AG10803 (cell line): ENCODE measurements at regions not wholly inside any gene's neighbourhood (a gene's known extent, or its start where the extent isn't known, plus 50 kb on each side); places are given as distances from the start of the nearest gene placed in this dataset.

Experiments
- DNase-seq: peaks from one replicate; pipeline ENCODE4 v3.0.0; 2010; ENCODE audit warnings: low read depth
- H3K4me3 ChIP-seq: 2 replicates; pipeline ENCODE4 v1.5.1; 2011; ENCODE audit warnings: mild to moderate bottlenecking, low read length, control low read depth
- TF ChIP-seq, protein P1 (sequence below): conservative IDR thresholded peaks from 2 replicates; pipeline ENCODE4 v1.5.1; 2011; ENCODE audit warnings: mild to moderate bottlenecking, low read length, control low read depth, inconsistent platforms

DNA sequence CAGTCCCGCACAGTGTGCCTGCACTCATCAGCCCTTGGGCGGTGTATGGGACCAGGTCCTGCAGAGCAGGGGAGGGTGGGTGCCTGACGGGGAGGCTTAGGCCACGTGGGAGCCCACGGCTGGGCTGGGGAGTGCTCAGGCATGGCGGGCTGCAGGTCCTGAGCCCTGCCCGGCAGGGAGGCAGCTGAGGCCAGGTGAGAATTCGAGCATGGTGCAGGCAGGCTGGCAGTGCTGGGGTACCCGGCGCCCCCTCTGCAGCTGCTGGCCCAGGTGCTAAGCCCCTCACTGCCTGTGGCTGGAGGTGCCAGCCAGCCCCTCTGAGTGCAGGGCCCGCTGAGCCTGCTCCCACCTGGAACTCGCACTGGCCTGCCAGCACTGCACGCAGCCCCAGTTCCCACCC is 630.9 kb upstream of the PCDH20 start:
- TF ChIP-seq, protein P1, sequence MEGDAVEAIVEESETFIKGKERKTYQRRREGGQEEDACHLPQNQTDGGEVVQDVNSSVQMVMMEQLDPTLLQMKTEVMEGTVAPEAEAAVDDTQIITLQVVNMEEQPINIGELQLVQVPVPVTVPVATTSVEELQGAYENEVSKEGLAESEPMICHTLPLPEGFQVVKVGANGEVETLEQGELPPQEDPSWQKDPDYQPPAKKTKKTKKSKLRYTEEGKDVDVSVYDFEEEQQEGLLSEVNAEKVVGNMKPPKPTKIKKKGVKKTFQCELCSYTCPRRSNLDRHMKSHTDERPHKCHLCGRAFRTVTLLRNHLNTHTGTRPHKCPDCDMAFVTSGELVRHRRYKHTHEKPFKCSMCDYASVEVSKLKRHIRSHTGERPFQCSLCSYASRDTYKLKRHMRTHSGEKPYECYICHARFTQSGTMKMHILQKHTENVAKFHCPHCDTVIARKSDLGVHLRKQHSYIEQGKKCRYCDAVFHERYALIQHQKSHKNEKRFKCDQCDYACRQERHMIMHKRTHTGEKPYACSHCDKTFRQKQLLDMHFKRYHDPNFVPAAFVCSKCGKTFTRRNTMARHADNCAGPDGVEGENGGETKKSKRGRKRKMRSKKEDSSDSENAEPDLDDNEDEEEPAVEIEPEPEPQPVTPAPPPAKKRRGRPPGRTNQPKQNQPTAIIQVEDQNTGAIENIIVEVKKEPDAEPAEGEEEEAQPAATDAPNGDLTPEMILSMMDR: no peak
- H3K4me3 ChIP-seq: no peak overlapping the region
- no peak for DNase-seq

DNA sequence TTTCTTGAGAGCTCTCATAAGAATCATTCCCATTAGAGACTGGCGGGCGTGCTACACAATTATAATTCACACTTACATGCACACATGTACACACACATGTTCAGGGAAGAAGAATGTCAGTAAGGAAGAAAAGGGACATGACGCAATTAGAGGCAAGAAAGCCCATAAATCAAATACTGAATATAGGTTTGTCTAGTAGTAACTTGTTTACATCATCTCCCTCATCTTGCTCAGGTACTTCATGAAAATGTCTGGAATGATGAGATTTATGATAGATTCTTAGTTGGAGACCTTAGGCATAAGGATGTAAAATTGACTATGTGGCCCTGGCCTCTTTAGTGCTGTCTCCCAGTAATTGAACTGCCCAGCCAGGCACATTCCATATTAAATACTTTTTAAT is 628.0 kb upstream of the PCDH20 start:
- no peak overlapping the region for H3K4me3 ChIP-seq
- DNase-seq: no peak
- TF ChIP-seq, protein P1: no peak

DNA sequence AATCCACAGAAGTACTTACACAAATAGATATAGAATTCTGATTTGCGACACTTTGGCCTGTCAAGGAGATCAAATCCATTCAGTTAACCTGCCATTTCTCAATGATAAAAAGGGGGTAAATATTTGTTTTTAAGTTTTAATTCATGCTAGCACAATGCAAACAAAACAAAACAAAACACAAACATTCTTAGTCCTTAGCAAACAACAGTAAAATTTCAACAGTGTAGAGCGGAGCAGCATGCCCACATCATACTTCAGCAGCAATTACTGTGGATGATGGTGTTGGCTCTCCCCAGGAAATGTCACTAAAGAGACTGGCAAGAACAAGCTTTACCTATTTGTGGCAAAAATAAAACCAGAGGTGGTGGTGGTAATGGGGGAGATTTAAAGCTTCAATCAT is 625.2 kb upstream of the PCDH20 start:
- H3K4me3 ChIP-seq: no peak overlapping the region
- DNase-seq: no peak
- TF ChIP-seq, protein P1: no peak

DNA sequence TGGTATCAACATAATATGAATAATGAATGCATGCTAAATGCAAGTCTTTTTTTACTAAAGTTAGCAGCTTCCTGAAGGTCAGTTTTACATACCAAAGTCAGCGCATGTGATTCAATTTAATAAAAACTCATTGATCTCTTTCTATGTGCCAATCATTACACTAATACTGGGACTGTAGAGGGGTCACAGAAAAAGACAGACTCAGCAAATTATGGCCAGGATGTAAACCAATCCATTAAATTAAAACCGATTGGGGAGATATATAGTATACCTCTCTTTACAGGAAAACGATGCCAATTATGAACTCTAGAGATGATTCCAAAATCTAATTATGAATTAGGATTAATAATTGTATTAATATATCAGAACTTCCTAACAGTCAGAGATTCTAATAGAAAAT is 624.4 kb upstream of the PCDH20 start:
- DNase-seq: no peak

DNA sequence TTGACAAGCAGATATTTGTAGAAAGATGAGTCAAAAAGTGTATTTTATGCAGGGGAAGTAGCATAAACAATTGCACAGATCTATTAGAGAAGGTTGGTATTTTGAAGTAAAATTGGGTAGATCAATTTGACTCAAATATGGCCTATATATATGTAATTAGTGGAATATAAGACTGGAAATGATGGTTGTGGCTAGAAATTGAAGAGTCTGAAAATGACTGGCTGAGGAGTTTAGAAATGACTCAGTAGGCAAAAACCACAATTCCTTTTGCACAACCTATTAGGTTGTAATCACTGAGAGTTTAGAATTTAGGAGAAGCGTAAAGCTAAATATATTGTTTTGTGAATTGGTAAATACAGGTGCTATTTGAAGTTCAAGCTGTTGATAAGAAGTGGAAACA is 622.6 kb upstream of the PCDH20 start:
- TF ChIP-seq, protein P1: no peak
- H3K4me3 ChIP-seq: no peak overlapping the region
- no peak for DNase-seq

More for the DNA sequence above, 624.4 kb upstream of the PCDH20 start:
- TF ChIP-seq, protein P1: no peak
- no peak overlapping the region for H3K4me3 ChIP-seq

DNA sequence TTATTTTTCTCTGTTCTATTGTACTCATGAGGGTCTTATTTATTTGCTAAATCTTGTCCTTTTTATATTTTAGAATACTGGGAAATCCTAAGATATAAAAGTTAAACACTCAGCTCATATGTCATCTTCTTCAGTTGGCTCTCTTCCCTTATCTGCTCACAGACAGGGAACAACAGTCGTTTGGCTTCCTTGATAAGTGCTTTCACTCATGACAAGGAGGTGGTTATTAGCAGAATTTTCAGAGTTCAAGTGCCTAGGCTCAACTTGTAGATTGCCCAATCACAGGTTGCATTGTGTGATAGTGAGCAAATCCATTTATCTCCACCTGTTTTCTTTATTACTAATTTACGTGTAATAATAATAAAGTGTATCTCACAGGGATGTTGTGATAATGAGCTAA is 620.3 kb upstream of the PCDH20 start:
- DNase-seq: no peak
- TF ChIP-seq, protein P1: no peak
- H3K4me3 ChIP-seq: no peak overlapping the region

DNA sequence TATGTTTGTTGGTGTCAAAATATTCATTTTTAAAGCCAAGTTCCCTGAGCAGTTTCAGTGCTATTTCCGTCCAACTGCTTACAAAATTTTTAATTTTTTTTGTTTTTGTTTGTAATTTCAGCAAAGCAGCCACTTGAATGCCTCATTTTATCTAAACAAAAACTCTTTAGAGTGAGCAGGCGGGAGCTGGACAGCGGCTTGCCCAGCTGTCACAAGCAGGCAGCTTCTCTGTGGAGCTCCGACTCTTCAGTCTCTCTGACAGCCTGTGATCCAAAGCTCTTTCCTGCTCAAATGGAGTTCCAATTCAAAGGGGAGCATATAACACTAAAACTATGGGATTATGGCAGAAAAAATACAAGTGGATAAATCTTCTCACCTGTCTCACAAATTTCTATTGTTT is 618.3 kb upstream of the PCDH20 start:
- no peak for DNase-seq
- no peak overlapping the region for H3K4me3 ChIP-seq
- TF ChIP-seq, protein P1: no peak
